ENCODE measurements at regions not wholly inside any gene's neighbourhood (a gene's known extent, or its start where the extent isn't known, plus 50 kb on each side); places are given as distances from the start of the nearest gene placed in this dataset.
"Not testable (repeated sequence)": the region's sequence is repeated elsewhere in the genome, so short reads cannot be mapped to it uniquely, and the experiment has no call there.

DNA sequence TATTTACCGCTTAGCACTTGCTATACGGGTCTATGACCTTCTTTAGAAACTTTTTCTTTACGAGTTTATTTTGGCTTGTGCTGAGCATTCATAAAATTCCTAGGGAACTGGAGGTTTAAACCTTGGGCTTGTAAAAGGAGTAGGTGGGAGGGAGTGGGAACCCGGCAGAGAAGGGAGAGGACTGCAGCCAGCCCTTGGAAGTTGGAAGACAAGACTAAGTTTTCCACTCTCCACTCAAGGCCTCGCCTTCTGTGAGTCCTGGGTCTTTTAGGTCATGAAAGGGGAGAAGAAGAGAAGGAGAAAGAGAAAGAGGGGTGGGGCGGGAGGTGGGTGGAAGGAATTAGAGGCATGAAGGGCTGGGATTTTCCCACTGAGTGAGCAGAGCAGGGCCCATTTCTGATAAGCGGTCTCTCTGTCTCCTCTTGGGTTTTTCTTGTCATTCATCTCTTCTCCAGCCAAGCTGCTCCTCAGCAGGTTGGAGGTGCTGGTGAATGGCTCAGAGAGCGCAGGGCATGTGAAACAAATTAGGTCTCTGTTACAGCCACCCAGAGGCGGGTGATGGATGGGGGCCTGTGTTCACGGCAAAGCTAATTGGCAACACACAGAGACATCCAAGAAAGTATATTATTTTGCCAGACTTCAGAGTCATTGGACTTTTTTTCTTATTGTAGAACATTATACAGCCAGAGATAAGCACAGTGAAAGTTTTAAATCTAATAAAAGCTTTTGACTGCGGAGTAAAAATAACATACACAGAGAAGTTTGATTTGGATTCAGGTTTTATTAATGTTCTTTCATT, 247.3 kb downstream of the FOXD2 start:
- Histone ChIP-seq H3K36me3 (ENCODE audit: control insufficient read depth, insufficient read depth, low read length, severe bottlenecking) (no peaks in the 10 kb centered on the region), H3K4me3 (ENCODE audit: low read length) (no peak overlapping the region), H3K9ac (ENCODE audit: low read length) (no peak overlapping the region), H3K9me3 (ENCODE audit: control insufficient read depth, low read length) (no peaks in the 10 kb centered on the region), H3K4me1 (ENCODE audit: control insufficient read depth, insufficient read depth, low read length) (no peaks in the 10 kb centered on the region), H3K27me3 (replicated peaks; ENCODE audit: control insufficient read depth, insufficient read depth, low read length) (peaks cover 51% of the 10 kb centered on the region)
- DNase-seq (ENCODE audit: low read depth): no peak

DNA sequence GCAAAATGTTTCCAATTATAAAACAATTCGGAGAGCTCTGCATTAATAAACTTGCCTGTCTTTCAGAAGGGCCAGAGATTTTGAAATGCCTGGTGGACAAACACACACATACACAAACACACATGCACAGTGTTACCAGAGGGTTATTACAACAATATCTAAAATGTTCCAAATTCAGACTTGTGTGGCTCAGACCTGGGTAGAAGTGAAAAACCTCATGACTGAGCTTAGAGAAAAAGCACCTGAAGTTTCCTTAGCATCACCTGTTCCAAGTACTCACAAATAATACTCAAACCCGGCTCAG, 247.9 kb downstream of the FOXD2 start:
- DNase-seq (ENCODE audit: low read depth): no peak
- Histone ChIP-seq H3K27me3 (replicated peaks; ENCODE audit: control insufficient read depth, insufficient read depth, low read length) (peaks cover 50% of the 10 kb centered on the region), H3K4me1 (ENCODE audit: control insufficient read depth, insufficient read depth, low read length) (no peaks in the 10 kb centered on the region), H3K9ac (ENCODE audit: low read length) (no peak overlapping the region), H3K4me3 (ENCODE audit: low read length) (no peak overlapping the region), H3K36me3 (ENCODE audit: control insufficient read depth, insufficient read depth, low read length, severe bottlenecking) (no peaks in the 10 kb centered on the region), H3K9me3 (ENCODE audit: control insufficient read depth, low read length) (no peaks in the 10 kb centered on the region)

- no peaks in the 10 kb centered on the region for H3K9me3 ChIP-seq (ENCODE audit: control insufficient read depth, low read length)
- no peak overlapping the region for H3K4me3 ChIP-seq (ENCODE audit: low read length)
- no peak for DNase-seq (ENCODE audit: low read depth)
- H3K4me1 ChIP-seq (ENCODE audit: control insufficient read depth, insufficient read depth, low read length): no peaks in the 10 kb centered on the region
- no peak overlapping the region for H3K9ac ChIP-seq (ENCODE audit: low read length)
- H3K27me3 ChIP-seq (replicated peaks; ENCODE audit: control insufficient read depth, insufficient read depth, low read length): peaks cover 45% of the 10 kb centered on the region
- H3K36me3 ChIP-seq (ENCODE audit: control insufficient read depth, insufficient read depth, low read length, severe bottlenecking): no peaks in the 10 kb centered on the region
Measured at GRCh38 chr1:47686731-47687630, 249.1 kb downstream of the FOXD2 start.

GRCh38 chr1:47687631-47688460, 250.0 kb downstream of the FOXD2 start:
- H3K36me3 ChIP-seq (ENCODE audit: control insufficient read depth, insufficient read depth, low read length, severe bottlenecking): no peaks in the 10 kb centered on the region
- no peak for DNase-seq (ENCODE audit: low read depth)
- H3K27me3 ChIP-seq (replicated peaks; ENCODE audit: control insufficient read depth, insufficient read depth, low read length): peaks cover 51% of the 10 kb centered on the region
- no peak overlapping the region for H3K9ac ChIP-seq (ENCODE audit: low read length)
- no peak overlapping the region for H3K4me3 ChIP-seq (ENCODE audit: low read length)
- no peaks in the 10 kb centered on the region for H3K4me1 ChIP-seq (ENCODE audit: control insufficient read depth, insufficient read depth, low read length)
- no peaks in the 10 kb centered on the region for H3K9me3 ChIP-seq (ENCODE audit: control insufficient read depth, low read length)

GRCh38 chr1:47688461-47689296, 250.8 kb downstream of the FOXD2 start:
- Histone ChIP-seq H3K4me1 (ENCODE audit: control insufficient read depth, insufficient read depth, low read length) (no peaks in the 10 kb centered on the region), H3K36me3 (ENCODE audit: control insufficient read depth, insufficient read depth, low read length, severe bottlenecking) (no peaks in the 10 kb centered on the region), H3K4me3 (ENCODE audit: low read length) (no peak overlapping the region), H3K27me3 (replicated peaks; ENCODE audit: control insufficient read depth, insufficient read depth, low read length) (peaks cover 57% of the 10 kb centered on the region), H3K9me3 (ENCODE audit: control insufficient read depth, low read length) (no peaks in the 10 kb centered on the region), H3K9ac (ENCODE audit: low read length) (no peak overlapping the region)
- no peak for DNase-seq (ENCODE audit: low read depth)

DNA sequence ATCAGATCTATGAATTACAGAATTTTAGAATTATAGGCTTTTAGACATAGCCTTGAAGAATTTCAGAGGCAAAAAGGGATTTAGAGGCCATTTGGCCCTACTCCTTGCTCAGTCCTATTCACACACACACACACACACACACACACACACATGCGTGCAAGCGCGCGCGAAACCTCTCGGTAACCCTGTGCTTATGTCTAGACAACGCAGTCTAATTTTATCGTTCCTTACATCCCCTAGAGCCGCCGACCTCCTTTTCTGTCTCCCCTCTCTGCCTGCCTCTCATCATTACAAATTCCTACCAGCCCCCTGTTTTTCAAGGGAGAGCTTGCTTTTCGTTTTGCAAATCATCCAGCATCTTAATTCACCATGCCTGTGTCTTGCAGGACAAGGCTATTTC, 252.1 kb downstream of the FOXD2 start:
- Histone ChIP-seq H3K4me1 (ENCODE audit: control insufficient read depth, insufficient read depth, low read length) (no peaks in the 10 kb centered on the region), H3K27me3 (replicated peaks; ENCODE audit: control insufficient read depth, insufficient read depth, low read length) (peaks cover 61% of the 10 kb centered on the region)
- no peak for DNase-seq (ENCODE audit: low read depth)

GRCh38 chr1:47690341-47691250, 252.8 kb downstream of the FOXD2 start:
- Histone ChIP-seq H3K36me3 (ENCODE audit: control insufficient read depth, insufficient read depth, low read length, severe bottlenecking) (no peaks in the 10 kb centered on the region), H3K27me3 (replicated peaks; ENCODE audit: control insufficient read depth, insufficient read depth, low read length) (peaks cover 68% of the 10 kb centered on the region), H3K9me3 (ENCODE audit: control insufficient read depth, low read length) (no peaks in the 10 kb centered on the region), H3K9ac (ENCODE audit: low read length) (no peak overlapping the region), H3K4me3 (ENCODE audit: low read length) (no peak overlapping the region), H3K4me1 (ENCODE audit: control insufficient read depth, insufficient read depth, low read length) (no peaks in the 10 kb centered on the region)
- DNase-seq (ENCODE audit: low read depth): no peak

More for the DNA sequence above, 252.1 kb downstream of the FOXD2 start:
- H3K9me3 ChIP-seq (ENCODE audit: control insufficient read depth, low read length): no peaks in the 10 kb centered on the region
- H3K36me3 ChIP-seq (ENCODE audit: control insufficient read depth, insufficient read depth, low read length, severe bottlenecking): no peaks in the 10 kb centered on the region
- no peak overlapping the region for H3K4me3 ChIP-seq (ENCODE audit: low read length)
- H3K9ac ChIP-seq (ENCODE audit: low read length): no peak overlapping the region

DNA sequence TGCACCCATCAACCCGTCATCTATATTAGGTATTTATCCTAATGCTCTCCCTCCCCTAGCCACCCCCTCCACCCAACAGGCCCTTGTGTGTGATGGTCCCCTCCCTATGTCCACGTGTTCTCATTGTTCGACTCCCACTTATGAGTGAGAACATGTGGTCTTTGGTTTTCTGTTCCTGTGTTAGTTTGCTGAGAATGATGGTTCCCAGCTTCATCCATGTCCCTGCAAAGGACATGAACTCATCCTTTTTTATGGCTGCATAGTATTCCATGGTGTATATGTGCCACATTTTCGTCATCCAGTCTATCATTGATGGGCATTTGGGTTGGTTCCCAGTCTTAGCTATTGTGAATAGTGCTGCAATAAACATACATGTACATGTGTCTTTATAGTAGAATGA, 253.4 kb downstream of the FOXD2 start:
- H3K9ac ChIP-seq (ENCODE audit: low read length); H3K9me3 ChIP-seq (ENCODE audit: control insufficient read depth, low read length); DNase-seq (ENCODE audit: low read depth); H3K4me3 ChIP-seq (ENCODE audit: low read length); H3K36me3 ChIP-seq (ENCODE audit: control insufficient read depth, insufficient read depth, low read length, severe bottlenecking); H3K4me1 ChIP-seq (ENCODE audit: control insufficient read depth, insufficient read depth, low read length): not testable (repeated sequence)
- H3K27me3 ChIP-seq (replicated peaks; ENCODE audit: control insufficient read depth, insufficient read depth, low read length): peaks cover 65% of the 10 kb centered on the region

- DNase-seq (ENCODE audit: low read depth): no peak
Measured at GRCh38 chr1:47692196-47692595, 254.4 kb downstream of the FOXD2 start.

DNA sequence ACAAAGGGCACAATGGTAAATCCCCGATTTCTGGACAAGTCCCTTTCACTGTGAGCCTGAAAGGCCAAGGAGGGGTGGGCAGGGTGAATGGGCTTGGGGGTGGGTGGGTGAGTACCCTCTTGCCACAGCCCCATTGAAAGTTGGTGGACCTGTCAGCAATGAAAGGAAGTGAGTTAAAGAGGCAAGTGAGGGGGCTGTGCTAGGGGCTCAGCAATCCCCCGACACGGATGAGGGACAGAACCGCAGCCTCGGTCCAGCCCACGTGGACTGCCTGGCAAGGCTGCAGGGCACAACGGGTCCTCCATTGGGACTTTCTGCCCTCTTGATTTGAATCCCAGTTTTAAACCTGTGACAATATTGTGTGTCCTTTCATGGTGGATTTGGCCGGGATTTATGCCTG, 255.3 kb downstream of the FOXD2 start:
- Histone ChIP-seq H3K4me1 (ENCODE audit: control insufficient read depth, insufficient read depth, low read length) (no peaks in the 10 kb centered on the region), H3K36me3 (ENCODE audit: control insufficient read depth, insufficient read depth, low read length, severe bottlenecking) (no peaks in the 10 kb centered on the region), H3K9ac (ENCODE audit: low read length) (no peak overlapping the region), H3K4me3 (ENCODE audit: low read length) (no peak overlapping the region), H3K9me3 (ENCODE audit: control insufficient read depth, low read length) (no peaks in the 10 kb centered on the region), H3K27me3 (replicated peaks; ENCODE audit: control insufficient read depth, insufficient read depth, low read length) (peaks cover 49% of the 10 kb centered on the region)
- no peak for DNase-seq (ENCODE audit: low read depth)

More at GRCh38 chr1:47692196-47692595, 254.4 kb downstream of the FOXD2 start:
- no peaks in the 10 kb centered on the region for H3K36me3 ChIP-seq (ENCODE audit: control insufficient read depth, insufficient read depth, low read length, severe bottlenecking)
- H3K4me1 ChIP-seq (ENCODE audit: control insufficient read depth, insufficient read depth, low read length): no peaks in the 10 kb centered on the region
- H3K9ac ChIP-seq (ENCODE audit: low read length): no peak overlapping the region
- no peak overlapping the region for H3K4me3 ChIP-seq (ENCODE audit: low read length)
- peaks cover 57% of the 10 kb centered on the region for H3K27me3 ChIP-seq (replicated peaks; ENCODE audit: control insufficient read depth, insufficient read depth, low read length)
- no peaks in the 10 kb centered on the region for H3K9me3 ChIP-seq (ENCODE audit: control insufficient read depth, low read length)

Data from adipocyte (in vitro differentiated cells).